Testis (tissue), 2 donors: ENCODE measurements at regions not wholly inside any gene's neighbourhood (a gene's known extent, or its start where the extent isn't known, plus 50 kb on each side); places are given as distances from the start of the nearest gene placed in this dataset.

ENCODE experiments used
- DNase-seq: peaks from one replicate; pipeline ENCODE4 v3.0.0-alpha.2; 2019
- H3K27ac ChIP-seq, 2 donors: fragments of 200-600 bp; sonication (generic); one replicate each; pipeline ENCODE4 v1.5.1; 2019
- H3K27me3 ChIP-seq: fragments of 200-600 bp; sonication (generic); one replicate; pipeline ENCODE4 v1.5.1; 2019
- H3K36me3 ChIP-seq: fragments of 200-600 bp; sonication (generic); one replicate; pipeline ENCODE4 v1.5.1; 2017; ENCODE audit warnings: low read depth; ENCODE audit errors: missing control alignments
- H3K4me1 ChIP-seq: fragments of 200-600 bp; sonication (generic); one replicate; pipeline ENCODE4 v1.5.1; 2019
- H3K4me3 ChIP-seq, 2 donors: fragments of 200-600 bp; sonication (generic); one replicate each; pipeline ENCODE4 v1.5.1; 2017 to 2019
- H3K9me3 ChIP-seq: fragments of 200-600 bp; sonication (generic); one replicate; pipeline ENCODE4 v1.5.1; 2017
- POLR2A ChIP-seq: fragments of 450-650 bp; IDR thresholded peaks from one replicate; pipeline ENCODE4 v1.6.1; 2017; ENCODE audit warnings: antibody characterized with exemption, mild to moderate bottlenecking, moderate library complexity
- WGBS, 2 donors: methylation state at CpG; one replicate each; pipeline ENCODE4 v1.1.5; 2018; 5-methylcytosine and 5-hydroxymethylcytosine counted together
- intact Hi-C: fragments of 100-400 bp; cut with DNase I; formaldehyde crosslinking; loops from one replicate; pipeline ENCODE4 v1.15.1; 2023; ENCODE audit warnings: low total_unique reads
- TF ChIP-seq, protein P1 (sequence below), 3 experiments: fragments of 450-650 bp in 2 of 3; fragments of 200-600 bp in 1 of 3; sonication (generic) in 1 of 3; IDR thresholded peaks; one replicate each; pipeline ENCODE4 v1.5.1; 2016 to 2019; ENCODE audit warnings: antibody characterized with exemption in 3 of 3, mild to moderate bottlenecking in 2 of 3, moderate library complexity in 1 of 3

DNA sequence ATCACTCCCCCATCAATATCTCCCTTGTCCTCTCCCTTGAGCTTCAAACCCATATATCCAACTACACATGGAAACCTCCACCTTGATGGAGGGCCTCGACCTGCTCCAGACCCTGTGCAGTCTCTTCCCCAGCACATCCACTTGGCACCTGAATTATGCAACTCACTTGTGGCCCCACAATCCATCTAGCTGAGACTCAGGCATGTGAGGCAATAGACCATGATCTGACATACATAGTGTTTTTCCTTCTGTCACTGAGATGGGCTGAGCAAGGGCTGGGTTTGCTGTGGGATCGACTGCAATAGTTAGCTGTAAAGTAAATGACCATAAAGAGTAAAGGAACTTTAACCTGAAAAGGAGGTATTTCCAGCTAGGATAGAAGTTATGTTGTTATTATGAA is 172.9 kb upstream of the RAD23B start:
- Histone ChIP-seq H3K27me3 (no peaks in the 10 kb centered on the region), H3K4me1 (no peaks in the 10 kb centered on the region), H3K36me3 (no peaks in the 10 kb centered on the region), H3K27ac (no peak overlapping the region), H3K4me3 (no peak overlapping the region), H3K9me3 (no peaks in the 10 kb centered on the region)
- TF ChIP-seq, protein P1, sequence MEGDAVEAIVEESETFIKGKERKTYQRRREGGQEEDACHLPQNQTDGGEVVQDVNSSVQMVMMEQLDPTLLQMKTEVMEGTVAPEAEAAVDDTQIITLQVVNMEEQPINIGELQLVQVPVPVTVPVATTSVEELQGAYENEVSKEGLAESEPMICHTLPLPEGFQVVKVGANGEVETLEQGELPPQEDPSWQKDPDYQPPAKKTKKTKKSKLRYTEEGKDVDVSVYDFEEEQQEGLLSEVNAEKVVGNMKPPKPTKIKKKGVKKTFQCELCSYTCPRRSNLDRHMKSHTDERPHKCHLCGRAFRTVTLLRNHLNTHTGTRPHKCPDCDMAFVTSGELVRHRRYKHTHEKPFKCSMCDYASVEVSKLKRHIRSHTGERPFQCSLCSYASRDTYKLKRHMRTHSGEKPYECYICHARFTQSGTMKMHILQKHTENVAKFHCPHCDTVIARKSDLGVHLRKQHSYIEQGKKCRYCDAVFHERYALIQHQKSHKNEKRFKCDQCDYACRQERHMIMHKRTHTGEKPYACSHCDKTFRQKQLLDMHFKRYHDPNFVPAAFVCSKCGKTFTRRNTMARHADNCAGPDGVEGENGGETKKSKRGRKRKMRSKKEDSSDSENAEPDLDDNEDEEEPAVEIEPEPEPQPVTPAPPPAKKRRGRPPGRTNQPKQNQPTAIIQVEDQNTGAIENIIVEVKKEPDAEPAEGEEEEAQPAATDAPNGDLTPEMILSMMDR (IDR thresholded peaks at IDR 0.05) = no peak
- no peak for TF ChIP-seq POLR2A
- intact Hi-C loops = no loop called here
- 87 to 89% methylated on average over 2 of the region's 2 CpGs for WGBS, 2 donors
- DNase-seq = no peak

DNA sequence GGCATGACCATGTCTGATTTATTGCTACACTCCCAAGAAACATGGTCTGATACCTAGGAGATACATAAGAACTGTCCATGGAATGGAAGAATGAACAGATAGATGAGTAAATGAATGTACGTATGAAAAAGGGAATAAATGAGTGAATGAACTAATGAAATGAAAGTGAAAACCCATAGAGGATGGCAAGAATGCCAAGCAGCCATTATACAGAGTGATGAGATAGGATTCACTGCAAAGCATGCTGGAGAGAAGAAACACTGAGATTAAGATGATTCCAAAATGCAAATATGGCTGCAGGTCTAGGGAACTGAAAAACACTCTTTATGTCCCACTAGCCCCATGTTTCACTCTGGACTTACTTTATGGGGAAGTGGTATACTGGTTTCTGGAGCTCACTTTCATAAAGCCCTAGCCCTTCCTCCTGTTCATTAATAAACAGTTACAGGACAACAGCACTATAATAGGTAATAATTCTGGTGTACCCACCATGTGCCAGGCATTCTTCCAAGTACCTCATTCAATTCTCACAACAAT is 170.3 kb upstream of the RAD23B start:
- Histone ChIP-seq H3K36me3 (no peaks in the 10 kb centered on the region), H3K9me3 (no peaks in the 10 kb centered on the region), H3K4me3 (no peak overlapping the region), H3K27ac (no peak overlapping the region), H3K4me1 (no peaks in the 10 kb centered on the region), H3K27me3 (no peaks in the 10 kb centered on the region)
- WGBS, 2 donors = 86 to 97% methylated on average over 1 of the region's 1 CpG
- intact Hi-C loops = no loop called here
- DNase-seq = no peak
- no peak for TF ChIP-seq POLR2A
- TF ChIP-seq, protein P1 (IDR thresholded peaks at IDR 0.05) = no peak

DNA sequence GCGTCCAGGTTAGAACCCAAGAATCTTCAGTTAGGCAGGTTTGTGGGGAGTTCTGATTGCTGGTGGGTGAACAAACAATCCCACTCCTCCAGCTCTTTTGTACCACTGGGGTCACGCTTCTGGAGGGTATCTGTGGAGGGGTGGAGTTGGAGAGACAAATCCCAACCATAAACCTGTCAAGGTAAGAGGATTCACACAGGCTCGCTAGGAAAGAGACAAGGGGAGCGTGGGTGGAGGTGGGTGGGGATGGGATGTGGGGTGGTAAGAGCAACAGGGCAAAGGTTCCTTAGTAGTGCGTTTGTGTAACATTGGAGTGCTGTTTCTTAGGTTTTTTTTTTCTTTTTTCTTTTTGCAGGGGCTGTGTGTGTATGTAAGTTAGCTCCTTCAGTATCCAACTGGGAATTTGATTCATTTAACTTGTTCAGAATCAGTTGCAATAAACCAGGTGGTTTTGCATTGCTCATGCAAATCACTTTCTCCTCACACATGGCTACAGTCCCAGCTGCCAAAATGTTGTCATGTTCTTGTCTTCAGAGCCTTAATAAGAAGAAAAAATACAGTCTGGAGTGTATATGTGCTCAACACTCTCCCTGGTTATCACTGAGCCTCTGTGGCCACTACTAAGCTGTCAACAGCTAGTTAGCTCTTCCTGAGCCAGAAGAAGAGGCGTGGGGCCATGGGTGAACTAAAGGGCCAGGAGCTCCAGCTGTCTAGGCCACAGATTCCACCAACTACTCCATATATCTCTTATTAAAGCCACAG is 164.0 kb upstream of the RAD23B start:
- no peaks in the 10 kb centered on the region for H3K9me3 ChIP-seq
- intact Hi-C loops = no loop called here
- WGBS, 2 donors = 85 to 86% methylated on average over 6 of the region's 6 CpGs
- TF ChIP-seq POLR2A = no peak
- TF ChIP-seq, protein P1 (IDR thresholded peaks at IDR 0.05) = no peak
- H3K27ac ChIP-seq = no peak overlapping the region
- no peaks in the 10 kb centered on the region for H3K4me1 ChIP-seq
- DNase-seq = no peak
- no peak overlapping the region for H3K4me3 ChIP-seq
- H3K36me3 ChIP-seq = no peaks in the 10 kb centered on the region
- no peaks in the 10 kb centered on the region for H3K27me3 ChIP-seq

- no peak overlapping the region for H3K4me3 ChIP-seq
- no peaks in the 10 kb centered on the region for H3K36me3 ChIP-seq
- H3K4me1 ChIP-seq = no peaks in the 10 kb centered on the region
- no peaks in the 10 kb centered on the region for H3K9me3 ChIP-seq
- no peaks in the 10 kb centered on the region for H3K27me3 ChIP-seq
- DNase-seq = no peak
- no peak overlapping the region for H3K27ac ChIP-seq
- TF ChIP-seq, protein P1 (IDR thresholded peaks at IDR 0.05) = no peak
- TF ChIP-seq POLR2A = no peak
- intact Hi-C loops = no loop called here
- WGBS, 2 donors = 93 to 94% methylated on average over 7 of the region's 7 CpGs
Observed at GRCh38 chr9:107119735-107120134, 163.3 kb upstream of the RAD23B start.

DNA sequence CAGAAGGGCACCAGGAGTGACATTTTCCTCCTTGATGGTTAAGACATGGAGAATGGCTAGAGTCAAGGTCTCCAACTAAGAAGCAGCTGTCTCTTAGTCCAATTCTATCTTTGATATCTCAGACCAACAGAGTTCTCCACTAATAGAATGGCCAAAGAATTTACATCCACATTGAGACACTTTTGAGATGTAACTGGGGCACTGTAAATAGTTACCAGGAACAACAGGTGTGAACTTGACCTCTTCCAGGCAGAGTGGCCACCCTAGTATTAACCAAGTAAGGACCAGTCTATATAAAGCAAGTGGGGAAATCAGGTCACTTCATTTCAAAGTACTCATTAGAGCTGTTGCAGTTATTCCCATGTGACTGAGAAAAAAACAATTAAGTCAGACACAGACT is 159.7 kb upstream of the RAD23B start:
- H3K9me3 ChIP-seq = no peaks in the 10 kb centered on the region
- no peak for TF ChIP-seq POLR2A
- TF ChIP-seq, protein P1 (IDR thresholded peaks at IDR 0.05) = no peak
- no peaks in the 10 kb centered on the region for H3K27me3 ChIP-seq
- H3K36me3 ChIP-seq = no peaks in the 10 kb centered on the region
- DNase-seq = no peak
- no peak overlapping the region for H3K4me3 ChIP-seq
- intact Hi-C loops = no loop called here
- no peaks in the 10 kb centered on the region for H3K4me1 ChIP-seq
- H3K27ac ChIP-seq = no peak overlapping the region
